ENCODE measurements at regions not wholly inside any gene's neighbourhood (a gene's known extent, or its start where the extent isn't known, plus 50 kb on each side); places are given as distances from the start of the nearest gene placed in this dataset.

GRCh38 chr18:78792736-78793135 is 186.9 kb upstream of the SALL3 start:
- TF ChIP-seq BHLHE40 (IDR thresholded peaks at IDR 0.05; ENCODE audit: borderline replicate concordance) (no peak), LEF1 (IDR thresholded peaks at IDR 0.05; ENCODE audit: borderline replicate concordance) (no peak), ELF4 (IDR thresholded peaks at IDR 0.05) (no peak), FOXM1 (IDR thresholded peaks at IDR 0.05; ENCODE audit: borderline replicate concordance) (no peak), SUZ12 (IDR thresholded peaks at IDR 0.05) (no peak), ARNT (IDR thresholded peaks at IDR 0.05) (no peak), SP1 (IDR thresholded peaks at IDR 0.05) (no peak), CTBP1 (IDR thresholded peaks at IDR 0.05; ENCODE audit: borderline replicate concordance) (no peak), FOXK2 (IDR thresholded peaks at IDR 0.05) (no peak)
